Neural cell (in vitro differentiated cells): ENCODE measurements at regions not wholly inside any gene's neighbourhood (a gene's known extent, or its start where the extent isn't known, plus 50 kb on each side); places are given as distances from the start of the nearest gene placed in this dataset.

Source experiments
- H2AFZ ChIP-seq: fragments of 200-600, 300-800 bp; sonication (generic), shearing (Covaris generic); 2 replicates; pipeline ENCODE4 v1.6.0; 2014; ENCODE audit warnings: low read depth, mild to moderate bottlenecking, antibody characterized with exemption, low read length, moderate library complexity
- H3F3A ChIP-seq: fragments of 200-600 bp; shearing (Covaris generic); 2 replicates; pipeline ENCODE4 v1.6.1; 2016; ENCODE audit warnings: mild to moderate bottlenecking, moderate library complexity, mixed read lengths, antibody characterized with exemption, low read length; ENCODE audit not compliant: insufficient read depth, poor library complexity, severe bottlenecking
- H3K27ac ChIP-seq: fragments of 200-600, 300-800 bp; sonication (generic), shearing (Covaris generic); 2 replicates; pipeline ENCODE4 v1.5.1; 2014; ENCODE audit warnings: mild to moderate bottlenecking, low read length, moderate library complexity
- H3K27me3 ChIP-seq: fragments of 300-800, 200-600 bp; sonication (generic), shearing (Covaris generic); 2 replicates; pipeline ENCODE4 v1.6.0; 2014; ENCODE audit warnings: mild to moderate bottlenecking, low read depth, low read length, moderate library complexity; ENCODE audit not compliant: insufficient read depth
- H3K36me3 ChIP-seq: fragments of 300-800, 200-600 bp; sonication (generic), shearing (Covaris generic); 2 replicates; pipeline ENCODE4 v1.5.1; 2014; ENCODE audit warnings: mild to moderate bottlenecking, antibody characterized with exemption, low read length, moderate library complexity; ENCODE audit not compliant: insufficient read depth
- H3K4me2 ChIP-seq: fragments of 300-800, 200-600 bp; sonication (generic), shearing (Covaris generic); 2 replicates; pipeline ENCODE4 v1.6.0; 2014; ENCODE audit warnings: mild to moderate bottlenecking, low read length
- H3K4me3 ChIP-seq: fragments of 300-800, 200-600 bp; sonication (generic), shearing (Covaris generic); 2 replicates; pipeline ENCODE4 v1.5.1; 2014; ENCODE audit warnings: mild to moderate bottlenecking, low read length, moderate library complexity
- H3K79me2 ChIP-seq: fragments of 200-600 bp; shearing (Covaris generic); replicated peaks from 2 replicates; pipeline ENCODE4 v1.6.0; 2014; ENCODE audit warnings: mild to moderate bottlenecking, low read length, moderate library complexity; ENCODE audit not compliant: insufficient read depth
- H3K9ac ChIP-seq: fragments of 300-800, 200-600 bp; sonication (generic), shearing (Covaris generic); 2 replicates; pipeline ENCODE4 v1.6.1; 2016; ENCODE audit warnings: mild to moderate bottlenecking, low read length, mixed read lengths
- H3K9me2 ChIP-seq: fragments of 200-600 bp; shearing (Covaris generic); 2 replicates; pipeline ENCODE4 v1.6.1; 2016; ENCODE audit warnings: mild to moderate bottlenecking, low read length, mixed read lengths; ENCODE audit not compliant: insufficient read depth
- H3K9me3 ChIP-seq: fragments of 200-600, 300-800 bp; sonication (generic), shearing (Covaris generic); 2 replicates; pipeline ENCODE4 v1.6.1; 2016; ENCODE audit warnings: mild to moderate bottlenecking, mixed run types, low read length, moderate library complexity, mixed read lengths
- H4K20me1 ChIP-seq: fragments of 200-600 bp; shearing (Covaris generic); 2 replicates; pipeline ENCODE4 v1.6.1; 2016; ENCODE audit warnings: mild to moderate bottlenecking, mixed run types; ENCODE audit not compliant: insufficient read depth
- CTCF ChIP-seq: fragments of 450-650 bp; IDR thresholded peaks from 2 replicates; pipeline ENCODE4 v1.5.1; 2014; ENCODE audit warnings: antibody characterized with exemption, mild to moderate bottlenecking, moderate library complexity; ENCODE audit not compliant: poor library complexity, severe bottlenecking
- EP300 ChIP-seq: fragments of 450-650 bp; conservative IDR thresholded peaks from 2 replicates; pipeline ENCODE4 v1.6.1; 2014; ENCODE audit warnings: antibody characterized with exemption, mild to moderate bottlenecking, moderate library complexity; ENCODE audit not compliant: poor library complexity, severe bottlenecking
- EZH2 ChIP-seq: fragments of 200-600, 300-800 bp; shearing (Covaris generic), sonication (generic); IDR thresholded peaks from 2 replicates; pipeline ENCODE4 v1.6.1; 2014; ENCODE audit warnings: antibody characterized with exemption, low read length, borderline replicate concordance, mild to moderate bottlenecking; ENCODE audit not compliant: insufficient read depth, poor library complexity, severe bottlenecking
- MXI1 ChIP-seq: fragments of 450-650 bp; conservative IDR thresholded peaks from 2 replicates; pipeline ENCODE4 v1.6.1; 2014; ENCODE audit warnings: antibody characterized with exemption, mild to moderate bottlenecking; ENCODE audit not compliant: poor library complexity, severe bottlenecking
- POLR2AphosphoS5 ChIP-seq: IDR thresholded peaks from 2 replicates; pipeline ENCODE4 v1.6.1; 2012
- RAD21 ChIP-seq: fragments of 450-650 bp; conservative IDR thresholded peaks from 2 replicates; pipeline ENCODE4 v1.6.1; 2014; ENCODE audit warnings: antibody characterized with exemption, mild to moderate bottlenecking, moderate library complexity
- REST ChIP-seq: IDR thresholded peaks from 2 replicates; pipeline ENCODE4 v1.6.1; 2012; ENCODE audit warnings: borderline replicate concordance
- SMC3 ChIP-seq: fragments of 450-650 bp; conservative IDR thresholded peaks from 2 replicates; pipeline ENCODE4 v1.6.1; 2014; ENCODE audit warnings: antibody characterized with exemption, mild to moderate bottlenecking, moderate library complexity; ENCODE audit not compliant: poor library complexity
- TAF1 ChIP-seq: IDR thresholded peaks from 2 replicates; pipeline ENCODE4 v1.6.1; 2012; ENCODE audit warnings: low read depth

GRCh38 chr17:79676796-79677195 lies 53.9 kb upstream of the ENPP7 start (continued):
- TF ChIP-seq TAF1 (no peak), EP300 (no peak)

GRCh38 chr17:79675413-79675725 lies 55.4 kb upstream of the ENPP7 start:
- Histone ChIP-seq H3K27me3 (no peaks in the 10 kb centered on the region), H3F3A (no peaks in the 10 kb centered on the region), H3K27ac (no peak overlapping the region), H4K20me1 (no peaks in the 10 kb centered on the region), H3K79me2 (no peaks in the 10 kb centered on the region), H3K4me3 (no peak overlapping the region), H3K9me2 (no peaks in the 10 kb centered on the region), H3K9me3 (peaks cover 11% of the 10 kb centered on the region), H3K4me2 (no peak overlapping the region), H2AFZ (no peak overlapping the region), H3K36me3 (no peaks in the 10 kb centered on the region), H3K9ac (no peak overlapping the region)
- TF ChIP-seq SMC3: no peak

- no peak overlapping the region for H3K9ac ChIP-seq
- no peak overlapping the region for H3K27ac ChIP-seq
- TF ChIP-seq CTCF (no peak), EZH2 (no peak), TAF1 (no peak), POLR2AphosphoS5 (no peak)
- H3K4me2 ChIP-seq: no peak overlapping the region
- H3K79me2 ChIP-seq: no peaks in the 10 kb centered on the region
- no peaks in the 10 kb centered on the region for H4K20me1 ChIP-seq
- peaks cover 11% of the 10 kb centered on the region for H3K9me3 ChIP-seq
- H3K36me3 ChIP-seq: no peaks in the 10 kb centered on the region
- no peaks in the 10 kb centered on the region for H3K27me3 ChIP-seq
- H2AFZ ChIP-seq: no peak overlapping the region
- no peaks in the 10 kb centered on the region for H3K9me2 ChIP-seq
- H3K4me3 ChIP-seq: no peak overlapping the region
- no peaks in the 10 kb centered on the region for H3F3A ChIP-seq
These were observed 56.0 kb upstream of the ENPP7 start for GRCh38 chr17:79674506-79675412.

- H3K9ac ChIP-seq: no peak overlapping the region
- H3K9me2 ChIP-seq: no peaks in the 10 kb centered on the region
- no peaks in the 10 kb centered on the region for H3K27me3 ChIP-seq
- no peaks in the 10 kb centered on the region for H3K36me3 ChIP-seq
- H3K27ac ChIP-seq: no peak overlapping the region
- H3K4me2 ChIP-seq: no peak overlapping the region
- no peak overlapping the region for H2AFZ ChIP-seq
- H4K20me1 ChIP-seq: no peaks in the 10 kb centered on the region
- H3K9me3 ChIP-seq: peaks cover 11% of the 10 kb centered on the region
- TF ChIP-seq TAF1: no peak
- no peak for TF ChIP-seq EP300
- no peak for TF ChIP-seq REST
- TF ChIP-seq EZH2: no peak
- no peak for TF ChIP-seq RAD21
- no peak for TF ChIP-seq POLR2AphosphoS5
- TF ChIP-seq SMC3: no peak
- no peak for TF ChIP-seq CTCF
- no peak for TF ChIP-seq MXI1
- H3F3A ChIP-seq: no peaks in the 10 kb centered on the region
- H3K79me2 ChIP-seq: no peaks in the 10 kb centered on the region
- H3K4me3 ChIP-seq: no peak overlapping the region
These were observed 57.2 kb upstream of the ENPP7 start for GRCh38 chr17:79673517-79673916.
